ENCODE measurements at regions not wholly inside any gene's neighbourhood (a gene's known extent, or its start where the extent isn't known, plus 50 kb on each side); places are given as distances from the start of the nearest gene placed in this dataset.

DNA sequence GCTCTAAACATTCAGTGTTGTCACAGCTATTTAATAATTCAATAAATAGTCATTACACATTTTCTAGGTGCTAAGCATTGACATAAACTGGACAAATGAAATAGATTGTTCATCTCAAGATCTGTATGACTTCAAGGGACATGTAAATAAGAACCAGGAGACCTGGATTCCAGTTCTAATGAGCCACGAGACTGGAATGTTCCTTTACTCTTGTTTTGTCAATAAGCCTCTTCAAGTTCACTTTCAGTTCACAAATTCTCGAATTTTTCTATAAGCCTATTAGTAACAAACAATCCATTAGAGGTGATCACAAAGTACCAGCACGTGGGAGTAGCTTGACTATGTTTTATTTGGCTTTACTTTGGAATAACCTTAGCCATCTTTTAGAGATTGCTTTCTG lies 514.0 kb upstream of the SMIM31 start:
- TF ChIP-seq, protein P1, sequence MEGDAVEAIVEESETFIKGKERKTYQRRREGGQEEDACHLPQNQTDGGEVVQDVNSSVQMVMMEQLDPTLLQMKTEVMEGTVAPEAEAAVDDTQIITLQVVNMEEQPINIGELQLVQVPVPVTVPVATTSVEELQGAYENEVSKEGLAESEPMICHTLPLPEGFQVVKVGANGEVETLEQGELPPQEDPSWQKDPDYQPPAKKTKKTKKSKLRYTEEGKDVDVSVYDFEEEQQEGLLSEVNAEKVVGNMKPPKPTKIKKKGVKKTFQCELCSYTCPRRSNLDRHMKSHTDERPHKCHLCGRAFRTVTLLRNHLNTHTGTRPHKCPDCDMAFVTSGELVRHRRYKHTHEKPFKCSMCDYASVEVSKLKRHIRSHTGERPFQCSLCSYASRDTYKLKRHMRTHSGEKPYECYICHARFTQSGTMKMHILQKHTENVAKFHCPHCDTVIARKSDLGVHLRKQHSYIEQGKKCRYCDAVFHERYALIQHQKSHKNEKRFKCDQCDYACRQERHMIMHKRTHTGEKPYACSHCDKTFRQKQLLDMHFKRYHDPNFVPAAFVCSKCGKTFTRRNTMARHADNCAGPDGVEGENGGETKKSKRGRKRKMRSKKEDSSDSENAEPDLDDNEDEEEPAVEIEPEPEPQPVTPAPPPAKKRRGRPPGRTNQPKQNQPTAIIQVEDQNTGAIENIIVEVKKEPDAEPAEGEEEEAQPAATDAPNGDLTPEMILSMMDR (IDR thresholded peaks at IDR 0.05; ENCODE audit: low read length), result no peak
- no peak for TF ChIP-seq EZH2 (optimal IDR thresholded peaks at IDR 0.05; ENCODE audit: low read depth, low read length)
